GM21423 (cell line): ENCODE measurements at regions not wholly inside any gene's neighbourhood (a gene's known extent, or its start where the extent isn't known, plus 50 kb on each side); places are given as distances from the start of the nearest gene placed in this dataset.
"Not testable (repeated sequence)": the region's sequence is repeated elsewhere in the genome, so short reads cannot be mapped to it uniquely, and the experiment has no call there.

Experiments
- ATAC-seq: cut with Tn5 transposase; IDR thresholded peaks from one replicate; pipeline ENCODE4 v1.9.1; 2021; ENCODE audit warnings: mild to moderate bottlenecking, moderate library complexity; ENCODE audit not compliant: unreplicated experiment

GRCh38 chr5:67992923-67993322 is 222.6 kb upstream of the PIK3R1 start:
- no peak for ATAC-seq

GRCh38 chr5:67989456-67989855 is 226.1 kb upstream of the PIK3R1 start:
- no peak for ATAC-seq

- no peak for ATAC-seq
These were observed 228.8 kb upstream of the PIK3R1 start for GRCh38 chr5:67986761-67987160.

GRCh38 chr5:67985686-67986387 is 229.7 kb upstream of the PIK3R1 start:
- ATAC-seq: no peak

- ATAC-seq: no peak
These were observed 231.0 kb upstream of the PIK3R1 start for GRCh38 chr5:67984546-67984945.

- no peak for ATAC-seq
These were observed 232.1 kb upstream of the PIK3R1 start for GRCh38 chr5:67983251-67984110.

GRCh38 chr5:67982160-67982559 is 233.4 kb upstream of the PIK3R1 start:
- ATAC-seq: not testable (repeated sequence)

GRCh38 chr5:67978171-67978570 is 237.4 kb upstream of the PIK3R1 start:
- ATAC-seq: no peak

- no peak for ATAC-seq
These were observed 238.5 kb upstream of the PIK3R1 start for GRCh38 chr5:67976891-67977601.

- ATAC-seq: no peak
These were observed 239.4 kb upstream of the PIK3R1 start for GRCh38 chr5:67976181-67976580.

GRCh38 chr5:67974471-67974870 is 241.1 kb upstream of the PIK3R1 start:
- no peak for ATAC-seq

GRCh38 chr5:67974054-67974453 is 241.5 kb upstream of the PIK3R1 start:
- no peak for ATAC-seq

- no peak for ATAC-seq
These were observed 243.4 kb upstream of the PIK3R1 start for GRCh38 chr5:67971971-67972821.

GRCh38 chr5:67971223-67971830 is 244.2 kb upstream of the PIK3R1 start:
- ATAC-seq: no peak

GRCh38 chr5:67969631-67970030 is 245.9 kb upstream of the PIK3R1 start:
- ATAC-seq: no peak

- ATAC-seq: no peak
These were observed 246.4 kb upstream of the PIK3R1 start for GRCh38 chr5:67969176-67969575.

- no peak for ATAC-seq
These were observed 248.8 kb upstream of the PIK3R1 start for GRCh38 chr5:67966712-67967111.

- no peak for ATAC-seq
These were observed 250.9 kb upstream of the PIK3R1 start for GRCh38 chr5:67964619-67965018.

- no peak for ATAC-seq
These were observed 251.6 kb upstream of the PIK3R1 start for GRCh38 chr5:67963789-67964519.

- ATAC-seq: no peak
These were observed 254.6 kb upstream of the PIK3R1 start for GRCh38 chr5:67960939-67961338.
